NCI-H1092 (cell line): ENCODE measurements at regions not wholly inside any gene's neighbourhood (a gene's known extent, or its start where the extent isn't known, plus 50 kb on each side); places are given as distances from the start of the nearest gene placed in this dataset.

Experiments
- DNase-seq: peaks from one replicate; lab custom pipeline; 2025; lab: John Stamatoyannopoulos, UW

GRCh38 chr6:4405621-4406212 is 270.3 kb upstream of the ECI2 start:
- no peak for DNase-seq

- DNase-seq, result no peak
Measured at GRCh38 chr6:4404415-4404814, 269.0 kb upstream of the ECI2 start.

- no peak for DNase-seq
Measured at GRCh38 chr6:4403828-4404227, 268.5 kb upstream of the ECI2 start.

- no peak for DNase-seq
Measured at GRCh38 chr6:4403023-4403752, 267.8 kb upstream of the ECI2 start.

GRCh38 chr6:4402477-4402976 is 267.2 kb upstream of the ECI2 start:
- no peak for DNase-seq

GRCh38 chr6:4401408-4402368 is 266.3 kb upstream of the ECI2 start:
- DNase-seq, result no peak

- no peak for DNase-seq
Measured at GRCh38 chr6:4399656-4400055, 264.3 kb upstream of the ECI2 start.

GRCh38 chr6:4398791-4399190 is 263.4 kb upstream of the ECI2 start:
- no peak for DNase-seq

GRCh38 chr6:4397307-4397706 is 261.9 kb upstream of the ECI2 start:
- DNase-seq, result no peak

- no peak for DNase-seq
Measured at GRCh38 chr6:4396044-4396443, 260.7 kb upstream of the ECI2 start.

GRCh38 chr6:4395386-4395785 is 260.0 kb upstream of the ECI2 start:
- DNase-seq, result no peak

- DNase-seq, result no peak
Measured at GRCh38 chr6:4394786-4395185, 259.4 kb upstream of the ECI2 start.

- no peak for DNase-seq
Measured at GRCh38 chr6:4388675-4389074, 253.3 kb upstream of the ECI2 start.

- no peak for DNase-seq
Measured at GRCh38 chr6:4384656-4385055, 249.3 kb upstream of the ECI2 start.

GRCh38 chr6:4383910-4384638 is 248.7 kb upstream of the ECI2 start:
- no peak for DNase-seq

- DNase-seq, result no peak
Measured at GRCh38 chr6:4382362-4382853, 247.0 kb upstream of the ECI2 start.

- no peak for DNase-seq
Measured at GRCh38 chr6:4381381-4381780, 246.0 kb upstream of the ECI2 start.

- no peak for DNase-seq
Measured at GRCh38 chr6:4380881-4381281, 245.5 kb upstream of the ECI2 start.

- DNase-seq, result no peak
Measured at GRCh38 chr6:4379958-4380357, 244.6 kb upstream of the ECI2 start.

GRCh38 chr6:4378319-4378996 is 243.1 kb upstream of the ECI2 start:
- no peak for DNase-seq

- DNase-seq, result no peak
Measured at GRCh38 chr6:4377603-4378002, 242.2 kb upstream of the ECI2 start.
